HCT116 (cell line): ENCODE measurements at regions not wholly inside any gene's neighbourhood (a gene's known extent, or its start where the extent isn't known, plus 50 kb on each side); places are given as distances from the start of the nearest gene placed in this dataset.

Experiments
- CEBPB ChIP-seq: IDR thresholded peaks from 2 replicates; pipeline ENCODE4 v1.6.1; 2012; ENCODE audit warnings: low read depth
- EGR1 ChIP-seq: IDR thresholded peaks from 2 replicates; pipeline ENCODE4 v1.6.1; 2012; ENCODE audit warnings: low read depth
- EZH2phosphoT487 ChIP-seq: fragments of 200-600 bp; IDR thresholded peaks from 2 replicates; pipeline ENCODE4 v1.6.1; 2018; ENCODE audit warnings: antibody characterized with exemption, borderline replicate concordance
- FOSL1 ChIP-seq: IDR thresholded peaks from 2 replicates; pipeline ENCODE4 v1.6.1; 2012; ENCODE audit warnings: low read depth
- JUND ChIP-seq: IDR thresholded peaks from 2 replicates; pipeline ENCODE4 v1.6.1; 2012
- POLR2A ChIP-seq: IDR thresholded peaks from 2 replicates; pipeline ENCODE4 v1.7.0; 2011; ENCODE audit warnings: borderline replicate concordance; ENCODE audit not compliant: insufficient read depth, insufficient read length; ENCODE audit errors: extremely low read depth
- SP1 ChIP-seq: IDR thresholded peaks from 2 replicates; pipeline ENCODE4 v1.6.1; 2012; ENCODE audit warnings: low read depth
- SRF ChIP-seq: IDR thresholded peaks from 2 replicates; pipeline ENCODE4 v1.6.1; 2012; ENCODE audit warnings: low read depth
- TF ChIP-seq, protein P1 (sequence below): IDR thresholded peaks from 2 replicates; pipeline ENCODE4 v1.6.1; 2012
- TF ChIP-seq, protein P2 (sequence below), 3 experiments: fragments of 200-600 bp in 1 of 3; sonication (generic) in 1 of 3; IDR thresholded peaks in 2 of 3; conservative IDR thresholded peaks in 1 of 3; 2 replicates each; pipeline ENCODE4 v1.5.1; 2012 to 2017; ENCODE audit warnings: low read depth in 2 of 3, low read length in 2 of 3, antibody characterized with exemption in 1 of 3, borderline replicate concordance in 1 of 3, control low read depth in 1 of 3, mild to moderate bottlenecking in 1 of 3, mixed read lengths in 1 of 3, mixed run types in 1 of 3, moderate library complexity in 1 of 3; ENCODE audit not compliant: insufficient read depth in 1 of 3
- TF ChIP-seq, protein P3 (sequence below): IDR thresholded peaks from 2 replicates; pipeline ENCODE4 v1.6.1; 2012; ENCODE audit warnings: low read depth
- TF ChIP-seq, protein P4 (sequence below): IDR thresholded peaks from 2 replicates; pipeline ENCODE4 v1.6.1; 2012

DNA sequence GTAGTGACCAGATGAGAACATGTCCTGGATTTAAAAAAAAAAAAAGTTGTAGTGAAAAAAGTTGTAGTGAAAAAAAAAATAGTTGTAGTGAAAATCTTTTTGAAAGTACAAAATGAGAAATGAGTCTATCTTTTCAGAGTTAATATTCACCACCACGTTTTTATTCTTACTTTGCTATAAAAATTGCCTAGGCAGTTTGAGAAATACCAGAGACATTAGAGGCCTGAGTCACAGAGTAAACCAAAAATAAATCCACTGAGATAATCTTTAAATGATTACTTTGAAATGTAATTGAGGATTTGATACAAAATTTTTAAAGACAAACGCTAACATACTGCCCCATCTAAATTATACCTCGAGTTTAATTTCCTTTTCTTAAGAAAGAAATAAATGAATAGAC lies 101.2 kb upstream of the TIAM2 start:
- TF ChIP-seq JUND: no peak
- TF ChIP-seq, protein P1, sequence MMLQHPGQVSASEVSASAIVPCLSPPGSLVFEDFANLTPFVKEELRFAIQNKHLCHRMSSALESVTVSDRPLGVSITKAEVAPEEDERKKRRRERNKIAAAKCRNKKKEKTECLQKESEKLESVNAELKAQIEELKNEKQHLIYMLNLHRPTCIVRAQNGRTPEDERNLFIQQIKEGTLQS: no peak
- TF ChIP-seq POLR2A: no peak
- TF ChIP-seq, protein P2, sequence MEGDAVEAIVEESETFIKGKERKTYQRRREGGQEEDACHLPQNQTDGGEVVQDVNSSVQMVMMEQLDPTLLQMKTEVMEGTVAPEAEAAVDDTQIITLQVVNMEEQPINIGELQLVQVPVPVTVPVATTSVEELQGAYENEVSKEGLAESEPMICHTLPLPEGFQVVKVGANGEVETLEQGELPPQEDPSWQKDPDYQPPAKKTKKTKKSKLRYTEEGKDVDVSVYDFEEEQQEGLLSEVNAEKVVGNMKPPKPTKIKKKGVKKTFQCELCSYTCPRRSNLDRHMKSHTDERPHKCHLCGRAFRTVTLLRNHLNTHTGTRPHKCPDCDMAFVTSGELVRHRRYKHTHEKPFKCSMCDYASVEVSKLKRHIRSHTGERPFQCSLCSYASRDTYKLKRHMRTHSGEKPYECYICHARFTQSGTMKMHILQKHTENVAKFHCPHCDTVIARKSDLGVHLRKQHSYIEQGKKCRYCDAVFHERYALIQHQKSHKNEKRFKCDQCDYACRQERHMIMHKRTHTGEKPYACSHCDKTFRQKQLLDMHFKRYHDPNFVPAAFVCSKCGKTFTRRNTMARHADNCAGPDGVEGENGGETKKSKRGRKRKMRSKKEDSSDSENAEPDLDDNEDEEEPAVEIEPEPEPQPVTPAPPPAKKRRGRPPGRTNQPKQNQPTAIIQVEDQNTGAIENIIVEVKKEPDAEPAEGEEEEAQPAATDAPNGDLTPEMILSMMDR (IDR thresholded peaks at IDR 0.05 in 2 of 3, conservative IDR thresholded peaks at IDR 0.05 in 1 of 3; ENCODE audit: borderline replicate concordance in 1 of 3, insufficient read depth in 1 of 3, low read depth in 2 of 3, low read length in 2 of 3): no peak
- no peak for TF ChIP-seq EZH2phosphoT487
- TF ChIP-seq SRF: no peak
- TF ChIP-seq SP1: no peak
- TF ChIP-seq FOSL1: no peak
- no peak for TF ChIP-seq CEBPB
- TF ChIP-seq, protein P3, sequence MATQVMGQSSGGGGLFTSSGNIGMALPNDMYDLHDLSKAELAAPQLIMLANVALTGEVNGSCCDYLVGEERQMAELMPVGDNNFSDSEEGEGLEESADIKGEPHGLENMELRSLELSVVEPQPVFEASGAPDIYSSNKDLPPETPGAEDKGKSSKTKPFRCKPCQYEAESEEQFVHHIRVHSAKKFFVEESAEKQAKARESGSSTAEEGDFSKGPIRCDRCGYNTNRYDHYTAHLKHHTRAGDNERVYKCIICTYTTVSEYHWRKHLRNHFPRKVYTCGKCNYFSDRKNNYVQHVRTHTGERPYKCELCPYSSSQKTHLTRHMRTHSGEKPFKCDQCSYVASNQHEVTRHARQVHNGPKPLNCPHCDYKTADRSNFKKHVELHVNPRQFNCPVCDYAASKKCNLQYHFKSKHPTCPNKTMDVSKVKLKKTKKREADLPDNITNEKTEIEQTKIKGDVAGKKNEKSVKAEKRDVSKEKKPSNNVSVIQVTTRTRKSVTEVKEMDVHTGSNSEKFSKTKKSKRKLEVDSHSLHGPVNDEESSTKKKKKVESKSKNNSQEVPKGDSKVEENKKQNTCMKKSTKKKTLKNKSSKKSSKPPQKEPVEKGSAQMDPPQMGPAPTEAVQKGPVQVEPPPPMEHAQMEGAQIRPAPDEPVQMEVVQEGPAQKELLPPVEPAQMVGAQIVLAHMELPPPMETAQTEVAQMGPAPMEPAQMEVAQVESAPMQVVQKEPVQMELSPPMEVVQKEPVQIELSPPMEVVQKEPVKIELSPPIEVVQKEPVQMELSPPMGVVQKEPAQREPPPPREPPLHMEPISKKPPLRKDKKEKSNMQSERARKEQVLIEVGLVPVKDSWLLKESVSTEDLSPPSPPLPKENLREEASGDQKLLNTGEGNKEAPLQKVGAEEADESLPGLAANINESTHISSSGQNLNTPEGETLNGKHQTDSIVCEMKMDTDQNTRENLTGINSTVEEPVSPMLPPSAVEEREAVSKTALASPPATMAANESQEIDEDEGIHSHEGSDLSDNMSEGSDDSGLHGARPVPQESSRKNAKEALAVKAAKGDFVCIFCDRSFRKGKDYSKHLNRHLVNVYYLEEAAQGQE: no peak
- TF ChIP-seq, protein P4, sequence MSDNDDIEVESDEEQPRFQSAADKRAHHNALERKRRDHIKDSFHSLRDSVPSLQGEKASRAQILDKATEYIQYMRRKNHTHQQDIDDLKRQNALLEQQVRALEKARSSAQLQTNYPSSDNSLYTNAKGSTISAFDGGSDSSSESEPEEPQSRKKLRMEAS: no peak
- no peak for TF ChIP-seq EGR1
